ENCODE measurements at regions not wholly inside any gene's neighbourhood (a gene's known extent, or its start where the extent isn't known, plus 50 kb on each side); places are given as distances from the start of the nearest gene placed in this dataset.

- no peak overlapping the region for H3K27ac ChIP-seq
- no peak for TF ChIP-seq CTCF (conservative IDR thresholded peaks at IDR 0.05)
These were observed 283.0 kb upstream of the FN1 start for GRCh38 chr2:215718890-215719289.

GRCh38 chr2:215718436-215718835, 282.6 kb upstream of the FN1 start:
- H3K27ac ChIP-seq, result no peak overlapping the region
- no peak for TF ChIP-seq CTCF (conservative IDR thresholded peaks at IDR 0.05)

- TF ChIP-seq CTCF (conservative IDR thresholded peaks at IDR 0.05), result no peak
- H3K27ac ChIP-seq, result no peak overlapping the region
These were observed 281.9 kb upstream of the FN1 start for GRCh38 chr2:215717501-215718381.

GRCh38 chr2:215716956-215717355, 281.1 kb upstream of the FN1 start:
- no peak overlapping the region for H3K27ac ChIP-seq

GRCh38 chr2:215712871-215713790, 277.3 kb upstream of the FN1 start:
- no peak for TF ChIP-seq CTCF (conservative IDR thresholded peaks at IDR 0.05)
- H3K27ac ChIP-seq, result no peak overlapping the region

More at GRCh38 chr2:215716956-215717355, 281.1 kb upstream of the FN1 start:
- TF ChIP-seq CTCF (conservative IDR thresholded peaks at IDR 0.05), result no peak

- TF ChIP-seq CTCF (conservative IDR thresholded peaks at IDR 0.05), result no peak
- H3K27ac ChIP-seq, result no peak overlapping the region
These were observed 276.5 kb upstream of the FN1 start for GRCh38 chr2:215712219-215712868.

All from VCaP (cell line).